Esophagus (tissue), 2 donors: ENCODE measurements at regions not wholly inside any gene's neighbourhood (a gene's known extent, or its start where the extent isn't known, plus 50 kb on each side); places are given as distances from the start of the nearest gene placed in this dataset.

Source experiments
- H3K27ac ChIP-seq, 2 donors: one replicate each; pipeline ENCODE4 v1.5.1; 2013; ENCODE audit warnings: low read depth in 2 of 2, mild to moderate bottlenecking in 2 of 2, inconsistent platforms in 1 of 2, low read length in 1 of 2, moderate library complexity in 1 of 2
- H3K27me3 ChIP-seq, 2 donors: one replicate each; pipeline ENCODE4 v1.6.1; 2013; ENCODE audit warnings: low read length in 2 of 2, control low read depth in 1 of 2, mild to moderate bottlenecking in 1 of 2; ENCODE audit not compliant: insufficient read depth in 2 of 2, control insufficient read depth in 1 of 2
- H3K36me3 ChIP-seq, 2 donors: one replicate each; pipeline ENCODE4 v1.6.1; 2013; ENCODE audit warnings: low read length in 1 of 2; ENCODE audit not compliant: control insufficient read depth in 2 of 2, insufficient read depth in 2 of 2
- H3K4me1 ChIP-seq, 2 donors: one replicate each; pipeline ENCODE4 v1.6.1; 2013; ENCODE audit warnings: low read length in 1 of 2; ENCODE audit not compliant: control insufficient read depth in 2 of 2, insufficient read depth in 2 of 2
- H3K4me3 ChIP-seq, 2 donors: one replicate each; pipeline ENCODE4 v1.5.1; 2013; ENCODE audit warnings: low read length in 2 of 2, mild to moderate bottlenecking in 2 of 2, low read depth in 1 of 2, moderate library complexity in 1 of 2
- H3K9me3 ChIP-seq, 2 donors: one replicate each; pipeline ENCODE4 v1.6.1; 2013; ENCODE audit warnings: mild to moderate bottlenecking in 2 of 2, low read depth in 1 of 2, low read length in 1 of 2, moderate library complexity in 1 of 2; ENCODE audit not compliant: control insufficient read depth in 2 of 2, insufficient read depth in 1 of 2
- WGBS, 2 donors: extraction: QIAGEN DNeasy Blood & Tissue Kit; methylation state at CpG; one replicate each; pipeline ENCODE4 v1.1.7; 2013; 5-methylcytosine and 5-hydroxymethylcytosine counted together
- donor health status: healthy with polysubstance abuse.
- donor health status: Bipolar disorder and iron deficiency.

GRCh38 chr14:98791661-98792060, 480.3 kb downstream of the BCL11B start:
- Histone ChIP-seq H3K9me3 (peaks cover 0 to 3% of the 10 kb centered on the region in 2 donors), H3K36me3 (no peaks in the 10 kb centered on the region), H3K27me3 (no peaks in the 10 kb centered on the region), H3K4me1 (no peaks in the 10 kb centered on the region), H3K4me3 (no peak overlapping the region), H3K27ac (no peak overlapping the region)
- WGBS, 2 donors, result 62 to 75% methylated on average over 3 of the region's 3 CpGs

DNA sequence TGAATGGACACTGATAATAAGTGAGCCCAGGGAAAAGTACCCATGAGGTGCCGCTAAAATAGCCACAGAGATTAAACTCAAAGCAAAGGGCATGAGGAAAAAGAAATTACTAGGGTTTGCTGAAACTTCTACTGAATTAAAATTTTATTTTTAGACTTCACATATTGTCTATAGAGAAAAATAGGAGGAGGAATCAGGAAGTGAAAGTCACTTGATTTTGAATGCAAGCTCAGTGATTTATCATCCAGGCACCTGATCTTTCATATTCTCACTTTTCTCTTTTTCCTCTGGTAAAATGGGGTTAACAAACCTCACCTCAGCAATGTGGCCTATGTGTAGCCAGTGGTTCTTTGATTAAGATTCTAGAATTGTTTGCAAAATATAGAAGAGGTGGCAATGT, 479.8 kb downstream of the BCL11B start:
- Histone ChIP-seq H3K9me3 (peaks cover 0 to 3% of the 10 kb centered on the region in 2 donors), H3K4me1 (no peaks in the 10 kb centered on the region), H3K4me3 (no peak overlapping the region), H3K36me3 (no peaks in the 10 kb centered on the region), H3K27ac (no peak overlapping the region), H3K27me3 (no peaks in the 10 kb centered on the region)
- 91 to 92% methylated on average over 1 of the region's 1 CpG for WGBS, 2 donors

DNA sequence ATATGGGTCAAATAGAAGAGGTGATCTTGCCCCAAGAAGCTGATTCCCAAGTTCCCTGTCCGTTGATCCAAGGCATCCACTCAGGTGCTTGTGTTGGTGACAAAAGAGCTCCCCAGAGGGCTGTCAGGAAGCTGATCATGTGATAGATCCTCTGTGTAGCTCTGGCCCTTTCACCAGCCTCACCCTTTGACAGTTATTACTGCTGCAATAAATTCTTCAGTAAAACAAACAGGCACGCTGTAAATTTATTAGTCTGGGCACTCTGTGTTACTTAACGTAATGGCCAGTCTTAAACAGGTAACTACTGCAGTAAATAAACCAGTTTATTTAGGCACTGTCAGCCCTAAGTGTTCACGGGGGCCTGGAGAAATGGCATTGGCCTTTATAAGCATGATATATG, 473.9 kb downstream of the BCL11B start:
- no peaks in the 10 kb centered on the region for H3K36me3 ChIP-seq
- no peak overlapping the region for H3K27ac ChIP-seq
- peaks cover 0 to 3% of the 10 kb centered on the region in 2 donors for H3K9me3 ChIP-seq
- 47 to 66% methylated on average over 4 of the region's 4 CpGs for WGBS, 2 donors
- no peaks in the 10 kb centered on the region for H3K27me3 ChIP-seq
- no peak overlapping the region for H3K4me3 ChIP-seq
- no peaks in the 10 kb centered on the region for H3K4me1 ChIP-seq

DNA sequence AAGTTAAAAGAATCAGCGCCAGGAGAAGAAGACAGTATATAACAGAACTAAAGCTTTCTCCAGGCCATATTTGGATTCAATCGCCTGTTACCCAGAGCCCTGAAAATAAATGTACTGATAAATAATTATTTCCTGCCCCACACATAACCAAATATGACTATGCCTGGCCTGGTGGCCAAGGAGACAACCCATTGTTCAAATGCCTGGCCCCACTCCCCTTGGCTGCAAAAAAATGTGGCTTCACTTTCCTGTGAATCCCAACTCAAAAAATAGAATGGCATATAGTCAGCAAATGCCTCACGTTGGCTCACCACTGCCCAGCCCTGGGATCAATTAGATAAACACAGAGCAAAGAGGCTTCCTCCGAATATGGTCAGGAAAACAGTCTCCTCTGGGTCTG, 472.1 kb downstream of the BCL11B start:
- Histone ChIP-seq H3K27ac (no peak overlapping the region), H3K27me3 (no peaks in the 10 kb centered on the region), H3K4me3 (no peak overlapping the region), H3K4me1 (no peaks in the 10 kb centered on the region), H3K9me3 (peaks cover 0 to 3% of the 10 kb centered on the region in 2 donors), H3K36me3 (no peaks in the 10 kb centered on the region)
- WGBS, 2 donors, result 51 to 55% methylated on average over 4 of the region's 4 CpGs

GRCh38 chr14:98802044-98802443, 470.0 kb downstream of the BCL11B start:
- no peak overlapping the region for H3K4me3 ChIP-seq
- no peaks in the 10 kb centered on the region for H3K36me3 ChIP-seq
- 51 to 56% methylated on average over 9 of the region's 9 CpGs for WGBS, 2 donors

GRCh38 chr14:98803196-98803595, 468.8 kb downstream of the BCL11B start:
- Histone ChIP-seq H3K36me3 (no peaks in the 10 kb centered on the region), H3K27me3 (no peaks in the 10 kb centered on the region), H3K4me3 (no peak overlapping the region), H3K27ac (no peak overlapping the region), H3K4me1 (no peaks in the 10 kb centered on the region), H3K9me3 (no peaks in the 10 kb centered on the region)
- WGBS, 2 donors, result 65 to 73% methylated on average over 5 of the region's 5 CpGs

More at GRCh38 chr14:98802044-98802443, 470.0 kb downstream of the BCL11B start:
- H3K4me1 ChIP-seq, result no peaks in the 10 kb centered on the region
- no peaks in the 10 kb centered on the region for H3K9me3 ChIP-seq
- no peaks in the 10 kb centered on the region for H3K27me3 ChIP-seq
- H3K27ac ChIP-seq, result no peak overlapping the region

- H3K27ac ChIP-seq, result no peak overlapping the region
- H3K27me3 ChIP-seq, result no peaks in the 10 kb centered on the region
- H3K4me1 ChIP-seq, result no peaks in the 10 kb centered on the region
- H3K4me3 ChIP-seq, result no peak overlapping the region
- H3K36me3 ChIP-seq, result no peaks in the 10 kb centered on the region
- 59 to 60% methylated on average over 12 of the region's 12 CpGs for WGBS, 2 donors
- no peaks in the 10 kb centered on the region for H3K9me3 ChIP-seq
These were observed 463.2 kb downstream of the BCL11B start for GRCh38 chr14:98808494-98809407.

- Histone ChIP-seq H3K36me3 (no peaks in the 10 kb centered on the region), H3K27ac (no peak overlapping the region), H3K4me3 (no peak overlapping the region), H3K27me3 (no peaks in the 10 kb centered on the region), H3K4me1 (peaks cover 0 to 7% of the 10 kb centered on the region in 2 donors), H3K9me3 (no peaks in the 10 kb centered on the region)
- 74 to 79% methylated on average over 8 of the region's 8 CpGs for WGBS, 2 donors
These were observed 455.8 kb downstream of the BCL11B start for GRCh38 chr14:98816195-98816594.

GRCh38 chr14:98816720-98817119, 455.3 kb downstream of the BCL11B start:
- no peaks in the 10 kb centered on the region for H3K9me3 ChIP-seq
- WGBS, 2 donors, result 73 to 81% methylated on average over 7 of the region's 7 CpGs
- H3K27ac ChIP-seq, result no peak overlapping the region
- no peaks in the 10 kb centered on the region for H3K36me3 ChIP-seq
- no peaks in the 10 kb centered on the region for H3K27me3 ChIP-seq
- peaks cover 0 to 7% of the 10 kb centered on the region in 2 donors for H3K4me1 ChIP-seq
- no peak overlapping the region for H3K4me3 ChIP-seq
